HCT116 (cell line): ENCODE measurements at regions not wholly inside any gene's neighbourhood (a gene's known extent, or its start where the extent isn't known, plus 50 kb on each side); places are given as distances from the start of the nearest gene placed in this dataset.

Source experiments
- ATAC-seq: fragments of 200-7000 bp; cut with Tn5 transposase; 2 replicates; pipeline ENCODE4 v1.9.1; 2020; ENCODE audit warnings: mild to moderate bottlenecking, moderate library complexity
- BruUV-seq: library from RNA; stranded (reverse); fragments of 400-500 nt; replicated peaks from 2 replicates; lab custom pipeline; 2021; lab: Mats Ljungman, UMichigan
- CTCF ChIA-PET: fragments of 300-600 bp; sonication (Branson Sonifier 250); formaldehyde crosslinking; loops from one replicate; lab custom pipeline; 2021; ENCODE audit warnings: antibody characterized with exemption; lab: Charles Lee
- POLR2A ChIA-PET: fragments of 300-600, 350-600 bp; sonication (Branson Sonifier 250); formaldehyde crosslinking; loops from one replicate; lab custom pipeline; 2021; ENCODE audit warnings: antibody characterized with exemption; lab: Charles Lee
- RAD21 ChIA-PET, 2 experiments: fragments of 300-600 bp; sonication (Branson Sonifier 250); formaldehyde crosslinking; loops; one replicate each; lab custom pipeline; 2023; ENCODE audit warnings: low total read pairs in 2 of 2; ENCODE audit not compliant: uncharacterized antibody in 2 of 2, unreplicated experiment in 2 of 2, low non-redundant PET in 1 of 2; lab: Charles Lee
- DNase-seq: peaks from one replicate; pipeline ENCODE4 v3.0.0-alpha.2; 2010; ENCODE audit warnings: low read depth, low spot score
- H2AFZ ChIP-seq: fragments of 200-600 bp; shearing (Covaris generic), sonication (generic); 2 replicates; pipeline ENCODE4 v1.6.1; 2017; ENCODE audit warnings: low read depth, mixed run types, mixed read lengths, antibody characterized with exemption, low read length; ENCODE audit not compliant: poor library complexity, severe bottlenecking
- H3K27ac ChIP-seq: 2 replicates; pipeline ENCODE4 v1.5.1; 2012; ENCODE audit warnings: low read depth, low read length
- H3K27me3 ChIP-seq: fragments of 200-600 bp; sonication (generic); 2 replicates; pipeline ENCODE4 v1.6.1; 2016; ENCODE audit warnings: mixed run types, low read length, mixed read lengths; ENCODE audit not compliant: insufficient read depth
- H3K36me3 ChIP-seq, 2 experiments: fragments of 200-500 bp in 1 of 2; fragments of 200-600 bp in 1 of 2; sonication (Bioruptor generic) in 1 of 2; sonication (generic) in 1 of 2; 2 replicates each; pipeline versions ENCODE4 v1.5.1 to v1.6.1; 2014 to 2016; ENCODE audit warnings: low read length in 2 of 2, inconsistent platforms in 1 of 2, mixed read lengths in 1 of 2, mixed run types in 1 of 2; ENCODE audit not compliant: insufficient read depth in 2 of 2, control insufficient read depth in 1 of 2
- H3K4me1 ChIP-seq, 2 experiments: fragments of 200-600 bp in 1 of 2; sonication (generic) in 1 of 2; 2 replicates each; pipeline versions ENCODE4 v1.5.1 to v1.6.1; 2012 to 2017; ENCODE audit warnings: low read length in 2 of 2, inconsistent platforms in 1 of 2, mild to moderate bottlenecking in 1 of 2, mixed read lengths in 1 of 2, mixed run types in 1 of 2, moderate library complexity in 1 of 2; ENCODE audit not compliant: insufficient read depth in 2 of 2, control insufficient read depth in 1 of 2
- H3K4me2 ChIP-seq: fragments of 200-600 bp; sonication (generic); 2 replicates; pipeline ENCODE4 v1.6.1; 2017; ENCODE audit warnings: mixed run types, low read length, mixed read lengths
- H3K4me3 ChIP-seq, 2 experiments: fragments of 200-600 bp in 1 of 2; sonication (generic) in 1 of 2; replicated peaks in 1 of 2; 2 replicates each; pipeline ENCODE4 v1.5.1; 2011 to 2016; ENCODE audit warnings: low read length in 2 of 2, control low read depth in 1 of 2, low read depth in 1 of 2, mild to moderate bottlenecking in 1 of 2, mixed read lengths in 1 of 2, mixed run types in 1 of 2
- H3K79me2 ChIP-seq: fragments of 200-600 bp; sonication (generic); 2 replicates; pipeline ENCODE4 v1.6.1; 2017; ENCODE audit warnings: mild to moderate bottlenecking, mixed run types, low read length, moderate library complexity, mixed read lengths; ENCODE audit not compliant: insufficient read depth
- H3K9ac ChIP-seq: fragments of 200-600 bp; sonication (generic); 2 replicates; pipeline ENCODE4 v1.6.1; 2016; ENCODE audit warnings: low read length, mixed read lengths
- H3K9me2 ChIP-seq: fragments of 200-600 bp; sonication (generic), shearing (Covaris generic); 2 replicates; pipeline ENCODE4 v1.6.1; 2017; ENCODE audit warnings: mixed run types, mild to moderate bottlenecking, moderate library complexity; ENCODE audit not compliant: insufficient read depth
- H3K9me3 ChIP-seq, 2 experiments: fragments of 200-500 bp in 1 of 2; fragments of 200-600 bp in 1 of 2; sonication (Bioruptor generic) in 1 of 2; sonication (generic) in 1 of 2; 2 replicates each; pipeline ENCODE4 v1.6.1; 2014 to 2017; ENCODE audit warnings: low read length in 2 of 2, mixed read lengths in 2 of 2, inconsistent platforms in 1 of 2, low read depth in 1 of 2, mild to moderate bottlenecking in 1 of 2, mixed run types in 1 of 2, moderate library complexity in 1 of 2; ENCODE audit not compliant: control insufficient read depth in 1 of 2, insufficient read depth in 1 of 2
- H4K20me1 ChIP-seq: fragments of 200-600 bp; sonication (generic), shearing (Covaris generic); 2 replicates; pipeline ENCODE4 v1.6.1; 2017; ENCODE audit warnings: mixed run types, mild to moderate bottlenecking, moderate library complexity; ENCODE audit not compliant: insufficient read depth
- CBX3 ChIP-seq: IDR thresholded peaks from 2 replicates; pipeline ENCODE4 v1.6.1; 2012; ENCODE audit warnings: low read depth
- CEBPB ChIP-seq: IDR thresholded peaks from 2 replicates; pipeline ENCODE4 v1.6.1; 2012; ENCODE audit warnings: low read depth
- EGR1 ChIP-seq: IDR thresholded peaks from 2 replicates; pipeline ENCODE4 v1.6.1; 2012; ENCODE audit warnings: low read depth
- ELF1 ChIP-seq: IDR thresholded peaks from 2 replicates; pipeline ENCODE4 v1.6.1; 2012; ENCODE audit warnings: low read depth, borderline replicate concordance
- POLR2A ChIP-seq: IDR thresholded peaks from 2 replicates; pipeline ENCODE4 v1.7.0; 2011; ENCODE audit warnings: borderline replicate concordance; ENCODE audit not compliant: insufficient read depth, insufficient read length; ENCODE audit errors: extremely low read depth
- POLR2AphosphoS5 ChIP-seq: IDR thresholded peaks from 2 replicates; pipeline ENCODE4 v1.6.1; 2011; ENCODE audit warnings: mild to moderate bottlenecking, low read depth, low read length, moderate library complexity
- YY1 ChIP-seq: IDR thresholded peaks from 2 replicates; pipeline ENCODE4 v1.6.1; 2011; ENCODE audit warnings: low read length, low read depth, moderate library complexity, mild to moderate bottlenecking; ENCODE audit not compliant: insufficient replicate concordance; ENCODE audit errors: extremely low read depth
- intact Hi-C: fragments of 100-400 bp; cut with micrococcal nuclease; formaldehyde crosslinking; loops from 2 replicates; pipeline ENCODE4 v1.10.0; 2022
- TF ChIP-seq, protein P1 (sequence below): IDR thresholded peaks from 2 replicates; pipeline ENCODE4 v1.6.1; 2012; ENCODE audit warnings: low read depth
- TF ChIP-seq, protein P2 (sequence below): IDR thresholded peaks from 2 replicates; pipeline ENCODE4 v1.6.1; 2012
- TF ChIP-seq, protein P3 (sequence below): IDR thresholded peaks from 2 replicates; pipeline ENCODE4 v1.6.1; 2012

DNA sequence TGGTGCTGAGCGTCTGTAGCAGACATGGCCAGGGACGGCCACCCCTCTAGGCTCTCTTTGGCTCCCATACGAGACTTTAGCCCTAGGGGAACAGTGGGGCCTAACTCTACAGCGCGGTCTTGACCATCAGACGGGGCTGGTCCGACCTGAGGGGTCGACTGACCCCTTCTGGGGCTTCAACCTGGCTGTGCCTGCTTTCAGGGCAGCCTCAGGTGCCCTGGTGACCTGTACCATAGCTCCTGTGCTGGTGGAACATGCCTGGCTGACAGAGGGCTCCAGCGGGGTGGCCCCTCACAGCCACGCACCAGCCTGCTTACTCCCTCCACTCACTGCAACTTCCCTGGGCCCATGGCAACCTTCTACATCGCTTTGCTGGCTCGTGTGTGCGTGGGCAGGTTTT is 423.4 kb upstream of the SEMA6A start:
- Histone ChIP-seq H3K27ac (no peak overlapping the region), H3K4me2 (no peak overlapping the region), H3K9me3 (no peaks in the 10 kb centered on the region), H3K4me1 (no peaks in the 10 kb centered on the region), H3K9ac (no peak overlapping the region), H3K27me3 (no peaks in the 10 kb centered on the region), H2AFZ (no peak overlapping the region), H3K36me3 (no peaks in the 10 kb centered on the region), H4K20me1 (no peaks in the 10 kb centered on the region), H3K79me2 (no peaks in the 10 kb centered on the region), H3K9me2 (no peaks in the 10 kb centered on the region), H3K4me3 (no peak overlapping the region)
- intact Hi-C loops: no loop called here
- TF ChIP-seq POLR2AphosphoS5 (no peak), ELF1 (no peak), CEBPB (no peak), YY1 (no peak), CBX3 (no peak), POLR2A (no peak), EGR1 (no peak)
- TF ChIP-seq, protein P1, sequence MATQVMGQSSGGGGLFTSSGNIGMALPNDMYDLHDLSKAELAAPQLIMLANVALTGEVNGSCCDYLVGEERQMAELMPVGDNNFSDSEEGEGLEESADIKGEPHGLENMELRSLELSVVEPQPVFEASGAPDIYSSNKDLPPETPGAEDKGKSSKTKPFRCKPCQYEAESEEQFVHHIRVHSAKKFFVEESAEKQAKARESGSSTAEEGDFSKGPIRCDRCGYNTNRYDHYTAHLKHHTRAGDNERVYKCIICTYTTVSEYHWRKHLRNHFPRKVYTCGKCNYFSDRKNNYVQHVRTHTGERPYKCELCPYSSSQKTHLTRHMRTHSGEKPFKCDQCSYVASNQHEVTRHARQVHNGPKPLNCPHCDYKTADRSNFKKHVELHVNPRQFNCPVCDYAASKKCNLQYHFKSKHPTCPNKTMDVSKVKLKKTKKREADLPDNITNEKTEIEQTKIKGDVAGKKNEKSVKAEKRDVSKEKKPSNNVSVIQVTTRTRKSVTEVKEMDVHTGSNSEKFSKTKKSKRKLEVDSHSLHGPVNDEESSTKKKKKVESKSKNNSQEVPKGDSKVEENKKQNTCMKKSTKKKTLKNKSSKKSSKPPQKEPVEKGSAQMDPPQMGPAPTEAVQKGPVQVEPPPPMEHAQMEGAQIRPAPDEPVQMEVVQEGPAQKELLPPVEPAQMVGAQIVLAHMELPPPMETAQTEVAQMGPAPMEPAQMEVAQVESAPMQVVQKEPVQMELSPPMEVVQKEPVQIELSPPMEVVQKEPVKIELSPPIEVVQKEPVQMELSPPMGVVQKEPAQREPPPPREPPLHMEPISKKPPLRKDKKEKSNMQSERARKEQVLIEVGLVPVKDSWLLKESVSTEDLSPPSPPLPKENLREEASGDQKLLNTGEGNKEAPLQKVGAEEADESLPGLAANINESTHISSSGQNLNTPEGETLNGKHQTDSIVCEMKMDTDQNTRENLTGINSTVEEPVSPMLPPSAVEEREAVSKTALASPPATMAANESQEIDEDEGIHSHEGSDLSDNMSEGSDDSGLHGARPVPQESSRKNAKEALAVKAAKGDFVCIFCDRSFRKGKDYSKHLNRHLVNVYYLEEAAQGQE: no peak
- TF ChIP-seq, protein P2, sequence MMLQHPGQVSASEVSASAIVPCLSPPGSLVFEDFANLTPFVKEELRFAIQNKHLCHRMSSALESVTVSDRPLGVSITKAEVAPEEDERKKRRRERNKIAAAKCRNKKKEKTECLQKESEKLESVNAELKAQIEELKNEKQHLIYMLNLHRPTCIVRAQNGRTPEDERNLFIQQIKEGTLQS: no peak
- TF ChIP-seq, protein P3, sequence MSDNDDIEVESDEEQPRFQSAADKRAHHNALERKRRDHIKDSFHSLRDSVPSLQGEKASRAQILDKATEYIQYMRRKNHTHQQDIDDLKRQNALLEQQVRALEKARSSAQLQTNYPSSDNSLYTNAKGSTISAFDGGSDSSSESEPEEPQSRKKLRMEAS: no peak
- ChIA-PET CTCF (no interaction called here), POLR2A (no interaction called here), RAD21 (no interaction called here)
- no TSS peak for BruUV-seq
- ATAC-seq (no peak), DNase-seq (no peak)
